SU-DHL-6 (cell line): ENCODE measurements at regions not wholly inside any gene's neighbourhood (a gene's known extent, or its start where the extent isn't known, plus 50 kb on each side); places are given as distances from the start of the nearest gene placed in this dataset.

Experiments
- CTCF ChIP-seq: fragments of 200-600 bp; sonication (generic); IDR thresholded peaks from one replicate; pipeline ENCODE4 v1.5.1; 2017; ENCODE audit warnings: antibody characterized with exemption, mild to moderate bottlenecking, low read length, moderate library complexity; ENCODE audit not compliant: insufficient read depth, poor library complexity, severe bottlenecking
- EZH2phosphoT487 ChIP-seq: fragments of 200-600 bp; sonication (generic), shearing (Covaris generic); conservative IDR thresholded peaks from 2 replicates; pipeline ENCODE4 v1.6.1; 2018; ENCODE audit warnings: mild to moderate bottlenecking, antibody characterized with exemption, low read length, moderate library complexity, mixed read lengths

- TF ChIP-seq CTCF (no peak), EZH2phosphoT487 (no peak)
Observed at GRCh38 chr16:47925811-47926460, 229.9 kb downstream of the ABCC12 start.
